SK-N-MC (cell line): ENCODE measurements at regions not wholly inside any gene's neighbourhood (a gene's known extent, or its start where the extent isn't known, plus 50 kb on each side); places are given as distances from the start of the nearest gene placed in this dataset.
A peak's percentile ranks its signal among the peaks of the same experiment; 100 is the strongest.

Experiments used
- EZH2 ChIP-seq: fragments of 200-600 bp; sonication (generic); IDR thresholded peaks from one replicate; pipeline ENCODE4 v1.6.1; 2017; ENCODE audit warnings: antibody characterized with exemption
- FOXP2 ChIP-seq: optimal IDR thresholded peaks from 2 replicates; pipeline ENCODE3; 2011; ENCODE audit warnings: mild to moderate bottlenecking, moderate library complexity; ENCODE audit not compliant: insufficient read depth; ENCODE audit errors: extremely low read length, control extremely low read depth
- POLR2AphosphoS5 ChIP-seq: IDR thresholded peaks from 2 replicates; pipeline ENCODE4 v1.6.1; 2012; ENCODE audit warnings: mild to moderate bottlenecking, low read depth, low read length, borderline replicate concordance

- TF ChIP-seq POLR2AphosphoS5 (peak; percentile 79; the same call in 1 of the 2 replicates), EZH2 (no peak), FOXP2 (no peak)
These were observed 79.1 kb upstream of the MAN2A1 start for GRCh38 chr5:109610581-109610980.
